Esophagus muscularis mucosa (tissue), 3 donors: ENCODE measurements at regions not wholly inside any gene's neighbourhood (a gene's known extent, or its start where the extent isn't known, plus 50 kb on each side); places are given as distances from the start of the nearest gene placed in this dataset.

Experiments
- CTCF ChIP-seq, 3 experiments: fragments of 200-600 bp in 2 of 3; fragments of 450-650 bp in 1 of 3; sonication (generic) in 2 of 3; IDR thresholded peaks; one replicate each; pipeline ENCODE4 v1.5.1; 2017 to 2019; ENCODE audit warnings: antibody characterized with exemption in 3 of 3, mild to moderate bottlenecking in 2 of 3, moderate library complexity in 1 of 3
- POLR2AphosphoS5 ChIP-seq, 2 donors: sonication (generic); formaldehyde crosslinking; IDR thresholded peaks; one replicate each; pipeline ENCODE4 v1.6.1; 2017; ENCODE audit warnings: antibody characterized with exemption in 2 of 2

GRCh38 chr5:20590356-20590755 is 602.4 kb upstream of the CDH18 start:
- TF ChIP-seq CTCF (IDR thresholded peaks at IDR 0.05) = no peak
- no peak for TF ChIP-seq POLR2AphosphoS5 (IDR thresholded peaks at IDR 0.05)
